GM12878 (cell line): ENCODE measurements at regions not wholly inside any gene's neighbourhood (a gene's known extent, or its start where the extent isn't known, plus 50 kb on each side); places are given as distances from the start of the nearest gene placed in this dataset.

Experiments
- CTCF ChIP-seq, 3 experiments: IDR thresholded peaks in 2 of 3; conservative IDR thresholded peaks in 1 of 3; 2 replicates each; pipeline ENCODE4 v1.5.1; 2011; ENCODE audit warnings: low read depth in 3 of 3, low read length in 3 of 3, mild to moderate bottlenecking in 3 of 3, control low read depth in 2 of 3, moderate library complexity in 2 of 3, inconsistent platforms in 1 of 3, mixed read lengths in 1 of 3; ENCODE audit not compliant: control insufficient read depth in 2 of 3, insufficient read depth in 1 of 3; ENCODE audit errors: extremely low read depth in 1 of 3
- DPF2 ChIP-seq: fragments of 450-650 bp; IDR thresholded peaks from 2 replicates; pipeline ENCODE4 v1.6.1; 2017; ENCODE audit warnings: mild to moderate bottlenecking
- EP300 ChIP-seq, 2 experiments: fragments of 150-350 bp in 1 of 2; IDR thresholded peaks; 2 replicates each; pipeline ENCODE4 v1.6.1; 2011 to 2012; ENCODE audit warnings: low read depth in 2 of 2, low read length in 2 of 2, borderline replicate concordance in 1 of 2, improper control_type of control experiment in 1 of 2, inconsistent platforms in 1 of 2; ENCODE audit not compliant: control insufficient read depth in 1 of 2
- EZH2 ChIP-seq: IDR thresholded peaks from 2 replicates; pipeline ENCODE4 v1.6.1; 2012; ENCODE audit warnings: low read depth, mild to moderate bottlenecking, control low read depth, inconsistent platforms, low read length, borderline replicate concordance; ENCODE audit not compliant: control insufficient read depth
- HDAC6 ChIP-seq: fragments of 200-600 bp; sonication (generic); IDR thresholded peaks from one replicate; pipeline ENCODE4 v1.8.0; 2017; ENCODE audit warnings: antibody characterized with exemption; ENCODE audit not compliant: unreplicated experiment
- MLLT1 ChIP-seq: fragments of 450-650 bp; IDR thresholded peaks from 2 replicates; pipeline ENCODE4 v1.6.1; 2016; ENCODE audit warnings: mild to moderate bottlenecking
- NRF1 ChIP-seq: conservative IDR thresholded peaks from 2 replicates; pipeline ENCODE4 v1.6.1; 2011; ENCODE audit warnings: mild to moderate bottlenecking, low read depth, low read length, improper control_type of control experiment
- POLR2A ChIP-seq: IDR thresholded peaks from 2 replicates; pipeline ENCODE4 v1.6.1; 2011; ENCODE audit warnings: low read depth, mild to moderate bottlenecking, low read length
- POLR2AphosphoS5 ChIP-seq: IDR thresholded peaks from 2 replicates; pipeline ENCODE4 v1.6.1; 2011; ENCODE audit warnings: mild to moderate bottlenecking, low read length, inconsistent platforms
- STAT1 ChIP-seq: fragments of 450-650 bp; conservative IDR thresholded peaks from 2 replicates; pipeline ENCODE4 v1.6.1; 2014; ENCODE audit warnings: antibody characterized with exemption, mild to moderate bottlenecking
- ZBED1 ChIP-seq: IDR thresholded peaks from 2 replicates; pipeline ENCODE4 v1.6.1; 2016; ENCODE audit warnings: borderline replicate concordance
- ZNF274 ChIP-seq: IDR thresholded peaks from one replicate; pipeline ENCODE4 v1.8.0; 2011; ENCODE audit not compliant: insufficient read length, insufficient read depth
- ZNF384 ChIP-seq: IDR thresholded peaks from 2 replicates; pipeline ENCODE4 v1.6.1; 2012; ENCODE audit warnings: low read depth, mild to moderate bottlenecking, low read length, improper control_type of control experiment, borderline replicate concordance
- ZZZ3 ChIP-seq: IDR thresholded peaks from 2 replicates; pipeline ENCODE4 v1.6.1; 2011; ENCODE audit warnings: low read depth; ENCODE audit not compliant: control insufficient read depth, insufficient read length

GRCh38 chr1:4028139-4028501, 128.0 kb upstream of the C1orf174 start:
- no peak for TF ChIP-seq CTCF (IDR thresholded peaks at IDR 0.05 in 2 of 3, conservative IDR thresholded peaks at IDR 0.05 in 1 of 3; ENCODE audit: control insufficient read depth in 2 of 3, extremely low read depth in 1 of 3, insufficient read depth in 1 of 3, low read depth in 3 of 3, low read length in 3 of 3)
- no peak for TF ChIP-seq ZBED1
- TF ChIP-seq EZH2 = no peak
- TF ChIP-seq NRF1 = no peak
- no peak for TF ChIP-seq ZZZ3
- TF ChIP-seq ZNF274 = no peak
- no peak for TF ChIP-seq ZNF384
- no peak for TF ChIP-seq MLLT1
- TF ChIP-seq POLR2A = no peak
- no peak for TF ChIP-seq EP300 (IDR thresholded peaks at IDR 0.05; ENCODE audit: borderline replicate concordance in 1 of 2, control insufficient read depth in 1 of 2, low read depth in 2 of 2, low read length in 2 of 2)
- no peak for TF ChIP-seq DPF2
- TF ChIP-seq STAT1 = no peak
- no peak for TF ChIP-seq POLR2AphosphoS5
- no peak for TF ChIP-seq HDAC6
